Liver (tissue), 8 donors: ENCODE measurements at regions not wholly inside any gene's neighbourhood (a gene's known extent, or its start where the extent isn't known, plus 50 kb on each side); places are given as distances from the start of the nearest gene placed in this dataset.

Experiments used
- DNase-seq: peaks from one replicate; pipeline ENCODE4 v3.0.0-alpha.2; 2017; ENCODE audit warnings: low spot score
- H3K27ac ChIP-seq, 2 donors: one replicate each; pipeline ENCODE4 v1.7.0; 2013; ENCODE audit warnings: inconsistent platforms in 2 of 2, low read length in 2 of 2, control low read depth in 1 of 2, low read depth in 1 of 2, mild to moderate bottlenecking in 1 of 2
- H3K27me3 ChIP-seq, 4 donors: one replicate each; pipeline versions ENCODE4 v1.6.1 to v1.7.0; 2013; ENCODE audit warnings: low read length in 3 of 4, inconsistent platforms in 1 of 4, mild to moderate bottlenecking in 1 of 4, moderate library complexity in 1 of 4; ENCODE audit not compliant: control insufficient read depth in 4 of 4, insufficient read depth in 4 of 4
- H3K36me3 ChIP-seq, 4 donors: one replicate each; pipeline versions ENCODE4 v1.6.1 to v1.7.0; 2013; ENCODE audit warnings: low read length in 3 of 4, mild to moderate bottlenecking in 3 of 4, low read depth in 1 of 4, moderate library complexity in 1 of 4; ENCODE audit not compliant: control insufficient read depth in 4 of 4, insufficient read depth in 3 of 4
- H3K4me1 ChIP-seq, 4 donors: one replicate each; pipeline versions ENCODE4 v1.6.1 to v1.7.0; 2013; ENCODE audit warnings: low read length in 3 of 4, mild to moderate bottlenecking in 3 of 4, moderate library complexity in 1 of 4; ENCODE audit not compliant: control insufficient read depth in 4 of 4, insufficient read depth in 4 of 4
- H3K4me3 ChIP-seq, 3 donors: one replicate each; pipeline versions ENCODE4 v1.6.1 to v1.7.0; 2013; ENCODE audit warnings: low read length in 3 of 3, control low read depth in 1 of 3, low read depth in 1 of 3, mild to moderate bottlenecking in 1 of 3
- H3K9ac ChIP-seq, 2 donors: one replicate each; pipeline ENCODE4 v1.7.0; 2013; ENCODE audit warnings: low read length in 2 of 2, mild to moderate bottlenecking in 2 of 2, moderate library complexity in 2 of 2, control low read depth in 1 of 2, low read depth in 1 of 2
- H3K9me3 ChIP-seq, 4 donors: one replicate each; pipeline versions ENCODE4 v1.6.1 to v1.7.0; 2013; ENCODE audit warnings: low read length in 3 of 4; ENCODE audit not compliant: control insufficient read depth in 4 of 4
- ATF3 ChIP-seq: IDR thresholded peaks from 2 replicates; pipeline ENCODE4 v1.6.1; 2016; ENCODE audit warnings: antibody characterized with exemption
- CTCF ChIP-seq: fragments of 150-350 bp; IDR thresholded peaks from 2 replicates; pipeline ENCODE4 v1.5.1; 2017; ENCODE audit warnings: improper control_type of control experiment, low read depth, low read length; ENCODE audit not compliant: missing input control
- FOXA1 ChIP-seq: IDR thresholded peaks from 2 replicates; pipeline ENCODE4 v1.6.1; 2016; ENCODE audit warnings: antibody characterized with exemption
- FOXA2 ChIP-seq: IDR thresholded peaks from 2 replicates; pipeline ENCODE4 v1.6.1; 2016; ENCODE audit warnings: antibody characterized with exemption
- GABPA ChIP-seq, 2 donors: IDR thresholded peaks in 1 of 2; conservative IDR thresholded peaks in 1 of 2; 2 replicates each; pipeline ENCODE4 v1.6.1; 2016; ENCODE audit warnings: antibody characterized with exemption in 2 of 2, mild to moderate bottlenecking in 1 of 2, moderate library complexity in 1 of 2
- HNF4A ChIP-seq, 2 donors: conservative IDR thresholded peaks; 2 replicates each; pipeline ENCODE4 v1.6.1; 2016; ENCODE audit warnings: antibody characterized with exemption in 2 of 2, mild to moderate bottlenecking in 2 of 2
- HNF4G ChIP-seq: IDR thresholded peaks from 2 replicates; pipeline ENCODE4 v1.6.1; 2016; ENCODE audit warnings: antibody characterized with exemption
- JUND ChIP-seq, 2 donors: IDR thresholded peaks; 2 replicates each; pipeline ENCODE4 v1.6.1; 2016; ENCODE audit warnings: antibody characterized with exemption in 2 of 2
- MAX ChIP-seq: IDR thresholded peaks from 2 replicates; pipeline ENCODE4 v1.6.1; 2016; ENCODE audit warnings: antibody characterized with exemption
- NR2F2 ChIP-seq: IDR thresholded peaks from 2 replicates; pipeline ENCODE4 v1.6.1; 2016; ENCODE audit warnings: antibody characterized with exemption
- RAD21 ChIP-seq, 2 donors: IDR thresholded peaks; 2 replicates each; pipeline ENCODE4 v1.6.1; 2016; ENCODE audit warnings: antibody characterized with exemption in 2 of 2, mild to moderate bottlenecking in 2 of 2
- REST ChIP-seq: IDR thresholded peaks from 2 replicates; pipeline ENCODE4 v1.6.1; 2016; ENCODE audit warnings: antibody characterized with exemption, mild to moderate bottlenecking
- RXRA ChIP-seq, 2 donors: IDR thresholded peaks; 2 replicates each; pipeline ENCODE4 v1.6.1; 2017 to 2018; ENCODE audit warnings: antibody characterized with exemption in 2 of 2, mild to moderate bottlenecking in 1 of 2
- SP1 ChIP-seq: IDR thresholded peaks from 2 replicates; pipeline ENCODE4 v1.6.1; 2018; ENCODE audit warnings: antibody characterized with exemption, mild to moderate bottlenecking
- TAF1 ChIP-seq: conservative IDR thresholded peaks from 2 replicates; pipeline ENCODE4 v1.6.1; 2016; ENCODE audit warnings: antibody characterized with exemption, mild to moderate bottlenecking
- YY1 ChIP-seq: IDR thresholded peaks from 2 replicates; pipeline ENCODE4 v1.6.1; 2016; ENCODE audit warnings: antibody characterized with exemption, mild to moderate bottlenecking
- ZBTB33 ChIP-seq: IDR thresholded peaks from 2 replicates; pipeline ENCODE4 v1.6.1; 2016; ENCODE audit warnings: antibody characterized with exemption
- WGBS: extraction: QIAGEN DNeasy Blood & Tissue Kit; methylation state at CpG from one replicate; pipeline ENCODE4 v1.1.7; 2013; 5-methylcytosine and 5-hydroxymethylcytosine counted together
- donor health status: healthy.
- donor health status: healthy.
- donor health status: healthy.
- donor health status: healthy.
- donor health status: healthy.

- TF ChIP-seq REST (no peak), ATF3 (no peak)
Observed at GRCh38 chr3:5568451-5568850, 380.9 kb downstream of the EDEM1 start (continued).

- TF ChIP-seq FOXA2 (no peak), MAX (no peak), JUND (IDR thresholded peaks at IDR 0.05) (no peak), TAF1 (no peak), NR2F2 (no peak), GABPA (IDR thresholded peaks at IDR 0.05 in 1 of 2, conservative IDR thresholded peaks at IDR 0.05 in 1 of 2) (no peak), YY1 (no peak)
- Histone ChIP-seq H3K4me1 (no peaks in the 10 kb centered on the region), H3K4me3 (no peak overlapping the region), H3K27me3 (peaks cover 0 to 7% (median 0%) of the 10 kb centered on the region in 4 donors), H3K36me3 (no peaks in the 10 kb centered on the region), H3K27ac (no peak overlapping the region), H3K9ac (no peak overlapping the region), H3K9me3 (peaks cover 0 to 5% (median 0%) of the 10 kb centered on the region in 4 donors)
- no peak for DNase-seq
- WGBS = 76% methylated on average over 4 of the region's 4 CpGs
Observed at GRCh38 chr3:5569152-5569551, 381.6 kb downstream of the EDEM1 start.

GRCh38 chr3:5572168-5572567 lies 384.7 kb downstream of the EDEM1 start:
- no peak for DNase-seq
- H3K4me1 ChIP-seq = no peaks in the 10 kb centered on the region
- no peak overlapping the region for H3K27ac ChIP-seq
- no peak overlapping the region for H3K4me3 ChIP-seq
- peaks cover 0 to 3% (median 0%) of the 10 kb centered on the region in 4 donors for H3K27me3 ChIP-seq
- WGBS = 70% methylated on average over 6 of the region's 6 CpGs
- TF ChIP-seq REST (no peak), MAX (no peak), FOXA2 (no peak), GABPA (IDR thresholded peaks at IDR 0.05 in 1 of 2, conservative IDR thresholded peaks at IDR 0.05 in 1 of 2) (no peak), HNF4G (no peak), HNF4A (conservative IDR thresholded peaks at IDR 0.05) (no peak), RAD21 (IDR thresholded peaks at IDR 0.05) (no peak), CTCF (no peak), FOXA1 (no peak), ZBTB33 (no peak), SP1 (no peak), ATF3 (no peak), RXRA (IDR thresholded peaks at IDR 0.05) (no peak), NR2F2 (no peak)
- H3K9me3 ChIP-seq = no peaks in the 10 kb centered on the region
- H3K36me3 ChIP-seq = no peaks in the 10 kb centered on the region
- no peak overlapping the region for H3K9ac ChIP-seq
